ENCODE measurements at regions not wholly inside any gene's neighbourhood (a gene's known extent, or its start where the extent isn't known, plus 50 kb on each side); places are given as distances from the start of the nearest gene placed in this dataset.
"Not testable (repeated sequence)": the region's sequence is repeated elsewhere in the genome, so short reads cannot be mapped to it uniquely, and the experiment has no call there.

DNA sequence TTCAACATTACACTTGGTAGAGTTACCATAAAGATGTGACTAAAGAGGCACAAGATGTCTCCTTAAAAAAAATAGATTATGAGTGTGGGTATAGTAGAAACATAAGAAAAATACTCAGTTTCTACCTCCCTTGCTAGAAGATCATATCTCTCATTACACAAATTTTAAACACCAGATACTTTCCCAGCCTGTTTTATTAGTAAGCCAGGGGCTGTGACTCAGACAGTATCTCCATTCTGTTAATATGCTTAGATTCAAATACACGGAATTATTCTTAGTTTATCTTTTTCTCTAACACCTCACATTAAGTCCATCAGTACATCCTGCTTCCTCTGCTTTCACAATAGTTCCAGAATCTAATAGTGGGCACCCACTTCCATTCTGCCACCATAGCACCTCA, 561.8 kb upstream of the ADAMTS5 start:
- Histone ChIP-seq H3K9me3 (ENCODE audit: control insufficient read depth in 1 of 2, low read length in 2 of 2) (no peaks in the 10 kb centered on the region), H3K27me3 (ENCODE audit: insufficient read depth, low read length) (no peaks in the 10 kb centered on the region), H3K4me1 (ENCODE audit: insufficient read depth, low read length) (no peaks in the 10 kb centered on the region), H3K27ac (ENCODE audit: low read depth, low read length) (no peak overlapping the region), H3K4me3 (ENCODE audit: low read length in 2 of 2) (no peak overlapping the region), H3K36me3 (ENCODE audit: insufficient read depth, low read length) (no peaks in the 10 kb centered on the region)
- peaks cover 0 to 9% (median 5%) of the 10 kb centered on the region in 8 donors for H3K9me3 Mint-ChIP-seq
- H3K4me1 Mint-ChIP-seq: no peaks in the 10 kb centered on the region
- CTCF ChIA-PET (ENCODE audit: partially characterized antibody): no interaction called here
- H3K36me3 Mint-ChIP-seq: no peaks in the 10 kb centered on the region
- H3K27me3 Mint-ChIP-seq: no peaks in the 10 kb centered on the region
- intact Hi-C loops (cut with micrococcal nuclease): no loop called here
- H3K27ac Mint-ChIP-seq: no peak overlapping the region
- POLR2A ChIA-PET (ENCODE audit: partially characterized antibody): no interaction called here
- no peak for DNase-seq
- no peak overlapping the region for H3K4me3 Mint-ChIP-seq

DNA sequence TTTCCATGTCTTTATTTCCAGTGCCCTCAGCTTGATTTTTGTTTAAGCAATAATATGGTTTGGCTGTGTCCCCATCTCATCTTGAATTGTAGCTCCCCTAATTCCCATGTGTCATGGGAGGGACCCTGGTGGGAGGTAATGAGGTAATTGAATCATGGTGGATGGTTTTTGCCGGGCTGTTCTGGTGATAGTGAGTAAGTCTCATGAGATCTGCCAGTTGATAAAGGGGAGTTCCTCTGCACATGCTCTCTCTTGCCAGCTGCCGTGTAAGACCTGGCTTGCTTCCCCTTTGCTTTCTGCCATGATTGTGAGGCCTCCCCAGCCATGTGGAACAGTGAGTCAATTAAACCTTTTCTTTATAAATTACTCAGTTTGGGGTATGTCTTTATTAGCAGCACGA, 559.6 kb upstream of the ADAMTS5 start:
- H3K4me3 ChIP-seq (ENCODE audit: low read length in 2 of 2): no peak overlapping the region
- no peaks in the 10 kb centered on the region for H3K27me3 ChIP-seq (ENCODE audit: insufficient read depth, low read length)
- no peak for DNase-seq
- no peaks in the 10 kb centered on the region for H3K4me1 ChIP-seq (ENCODE audit: insufficient read depth, low read length)
- no peaks in the 10 kb centered on the region for H3K9me3 ChIP-seq (ENCODE audit: control insufficient read depth in 1 of 2, low read length in 2 of 2)
- ChIA-PET POLR2A (ENCODE audit: partially characterized antibody) (no interaction called here), CTCF (ENCODE audit: partially characterized antibody) (no interaction called here)
- peaks cover 0 to 10% (median 6%) of the 10 kb centered on the region in 8 donors for H3K9me3 Mint-ChIP-seq
- H3K27ac ChIP-seq (ENCODE audit: low read depth, low read length): no peak overlapping the region
- no peak overlapping the region for H3K4me3 Mint-ChIP-seq
- no peaks in the 10 kb centered on the region for H3K27me3 Mint-ChIP-seq
- intact Hi-C loops (cut with micrococcal nuclease): no loop called here
- no peaks in the 10 kb centered on the region for H3K36me3 ChIP-seq (ENCODE audit: insufficient read depth, low read length)
- H3K36me3 Mint-ChIP-seq: no peaks in the 10 kb centered on the region
- no peak overlapping the region for H3K27ac Mint-ChIP-seq
- H3K4me1 Mint-ChIP-seq: no peaks in the 10 kb centered on the region

DNA sequence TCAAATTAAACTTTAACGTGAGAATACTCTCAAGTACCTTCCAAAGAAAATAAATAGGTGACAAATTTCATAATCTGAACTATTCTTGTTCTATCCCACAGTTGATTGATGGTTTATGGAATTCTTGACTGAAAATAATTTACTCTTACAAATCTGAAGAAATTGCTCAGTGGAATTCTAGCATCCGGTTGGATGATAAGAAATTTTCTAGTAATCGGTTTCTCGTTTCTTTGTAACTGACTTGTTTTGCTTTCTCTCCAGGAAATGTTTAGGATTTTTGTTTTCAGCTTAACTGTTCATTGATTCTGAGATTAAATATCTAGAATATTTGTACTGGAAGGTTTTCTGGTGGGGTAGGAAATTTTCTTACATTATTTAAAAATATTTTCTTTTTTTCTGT, 558.9 kb upstream of the ADAMTS5 start:
- Histone ChIP-seq H3K4me1 (ENCODE audit: insufficient read depth, low read length) (no peaks in the 10 kb centered on the region), H3K36me3 (ENCODE audit: insufficient read depth, low read length) (no peaks in the 10 kb centered on the region), H3K9me3 (ENCODE audit: control insufficient read depth in 1 of 2, low read length in 2 of 2) (no peaks in the 10 kb centered on the region), H3K4me3 (ENCODE audit: low read length in 2 of 2) (no peak overlapping the region), H3K27ac (ENCODE audit: low read depth, low read length) (no peak overlapping the region), H3K27me3 (ENCODE audit: insufficient read depth, low read length) (no peaks in the 10 kb centered on the region)
- no peak overlapping the region for H3K27ac Mint-ChIP-seq
- H3K9me3 Mint-ChIP-seq: peaks cover 0 to 11% (median 7%) of the 10 kb centered on the region in 8 donors
- intact Hi-C loops (cut with micrococcal nuclease): no loop called here
- CTCF ChIA-PET (ENCODE audit: partially characterized antibody): no interaction called here
- no peaks in the 10 kb centered on the region for H3K4me1 Mint-ChIP-seq
- POLR2A ChIA-PET (ENCODE audit: partially characterized antibody): no interaction called here
- no peak overlapping the region for H3K4me3 Mint-ChIP-seq
- H3K27me3 Mint-ChIP-seq: no peaks in the 10 kb centered on the region
- no peaks in the 10 kb centered on the region for H3K36me3 Mint-ChIP-seq
- no peak for DNase-seq

DNA sequence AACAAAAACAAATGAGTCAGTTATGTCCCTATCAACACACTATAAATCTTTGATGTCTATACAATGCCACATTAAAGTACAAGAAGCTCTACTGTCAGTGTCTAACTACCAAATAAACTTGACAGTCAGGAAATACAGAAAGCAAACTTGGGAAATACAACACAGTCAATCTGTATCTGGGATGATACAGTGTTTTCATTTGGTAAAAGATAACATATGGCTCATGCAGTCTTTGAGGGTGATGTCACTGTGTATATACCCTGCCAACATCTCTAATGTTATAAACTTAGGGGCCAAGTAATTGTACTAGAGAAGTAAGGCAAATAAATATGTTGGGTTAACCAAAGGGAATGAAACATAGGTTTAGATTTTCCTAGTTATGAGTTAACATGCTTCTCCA, 552.5 kb upstream of the ADAMTS5 start:
- Mint-ChIP-seq H3K4me1 (no peaks in the 10 kb centered on the region), H3K9me3 (peaks cover 0 to 26% (median 11%) of the 10 kb centered on the region in 8 donors), H3K27me3 (no peaks in the 10 kb centered on the region), H3K27ac (no peak overlapping the region), H3K4me3 (no peak overlapping the region), H3K36me3 (no peaks in the 10 kb centered on the region)
- no peak overlapping the region for H3K27ac ChIP-seq (ENCODE audit: low read depth, low read length)
- POLR2A ChIA-PET (ENCODE audit: partially characterized antibody): no interaction called here
- no peak for DNase-seq
- peaks cover 0 to 3% of the 10 kb centered on the region in 2 donors for H3K9me3 ChIP-seq (ENCODE audit: control insufficient read depth in 1 of 2, low read length in 2 of 2)
- no peaks in the 10 kb centered on the region for H3K27me3 ChIP-seq (ENCODE audit: insufficient read depth, low read length)
- CTCF ChIA-PET (ENCODE audit: partially characterized antibody): no interaction called here
- H3K4me3 ChIP-seq (ENCODE audit: low read length in 2 of 2): no peak overlapping the region
- no peaks in the 10 kb centered on the region for H3K36me3 ChIP-seq (ENCODE audit: insufficient read depth, low read length)
- intact Hi-C loops (cut with micrococcal nuclease): no loop called here
- no peaks in the 10 kb centered on the region for H3K4me1 ChIP-seq (ENCODE audit: insufficient read depth, low read length)

- CTCF ChIA-PET (ENCODE audit: partially characterized antibody); intact Hi-C loops (cut with micrococcal nuclease); H3K4me3 Mint-ChIP-seq; H3K27me3 ChIP-seq (ENCODE audit: insufficient read depth, low read length); H3K9me3 ChIP-seq (ENCODE audit: control insufficient read depth in 1 of 2, low read length in 2 of 2); H3K4me1 Mint-ChIP-seq; H3K36me3 ChIP-seq (ENCODE audit: insufficient read depth, low read length); H3K27ac ChIP-seq (ENCODE audit: low read depth, low read length); H3K36me3 Mint-ChIP-seq; H3K27me3 Mint-ChIP-seq; DNase-seq; POLR2A ChIA-PET (ENCODE audit: partially characterized antibody); H3K4me3 ChIP-seq (ENCODE audit: low read length in 2 of 2); H3K4me1 ChIP-seq (ENCODE audit: insufficient read depth, low read length); H3K27ac Mint-ChIP-seq: not testable (repeated sequence)
- peaks cover 0 to 24% (median 12%) of the 10 kb centered on the region in 8 donors for H3K9me3 Mint-ChIP-seq
These were observed 550.3 kb upstream of the ADAMTS5 start for GRCh38 chr21:27517177-27517576.

DNA sequence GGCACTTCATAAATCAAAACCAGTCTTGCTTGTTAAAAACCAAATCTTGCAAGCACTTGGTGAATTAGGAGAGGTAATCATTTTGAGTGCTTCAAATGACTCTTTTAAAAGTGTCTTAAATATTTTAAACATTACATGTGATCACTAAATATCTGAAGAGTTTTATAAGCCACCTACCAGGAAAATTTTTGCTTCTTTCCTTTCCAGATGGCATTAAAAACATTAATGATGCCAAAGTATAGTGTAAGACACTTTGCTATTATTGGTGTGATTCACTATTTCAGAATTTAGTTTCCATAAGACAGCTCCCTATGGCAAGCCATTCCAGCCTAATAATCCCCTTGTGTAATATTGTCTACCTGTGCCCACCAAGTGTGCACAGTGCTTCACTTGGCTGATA, 548.8 kb upstream of the ADAMTS5 start:
- CTCF ChIA-PET (ENCODE audit: partially characterized antibody): no interaction called here
- no peaks in the 10 kb centered on the region for H3K27me3 ChIP-seq (ENCODE audit: insufficient read depth, low read length)
- H3K4me1 ChIP-seq (ENCODE audit: insufficient read depth, low read length): no peaks in the 10 kb centered on the region
- intact Hi-C loops (cut with micrococcal nuclease): no loop called here
- POLR2A ChIA-PET (ENCODE audit: partially characterized antibody): no interaction called here
- no peaks in the 10 kb centered on the region for H3K27me3 Mint-ChIP-seq
- peaks cover 0 to 18% (median 11%) of the 10 kb centered on the region in 8 donors for H3K9me3 Mint-ChIP-seq
- peaks cover 0 to 3% of the 10 kb centered on the region in 2 donors for H3K9me3 ChIP-seq (ENCODE audit: control insufficient read depth in 1 of 2, low read length in 2 of 2)
- no peak overlapping the region for H3K27ac Mint-ChIP-seq
- H3K4me3 Mint-ChIP-seq: no peak overlapping the region
- H3K27ac ChIP-seq (ENCODE audit: low read depth, low read length): no peak overlapping the region
- no peaks in the 10 kb centered on the region for H3K4me1 Mint-ChIP-seq
- H3K4me3 ChIP-seq (ENCODE audit: low read length in 2 of 2): no peak overlapping the region
- no peaks in the 10 kb centered on the region for H3K36me3 ChIP-seq (ENCODE audit: insufficient read depth, low read length)
- no peak for DNase-seq
- H3K36me3 Mint-ChIP-seq: no peaks in the 10 kb centered on the region

DNA sequence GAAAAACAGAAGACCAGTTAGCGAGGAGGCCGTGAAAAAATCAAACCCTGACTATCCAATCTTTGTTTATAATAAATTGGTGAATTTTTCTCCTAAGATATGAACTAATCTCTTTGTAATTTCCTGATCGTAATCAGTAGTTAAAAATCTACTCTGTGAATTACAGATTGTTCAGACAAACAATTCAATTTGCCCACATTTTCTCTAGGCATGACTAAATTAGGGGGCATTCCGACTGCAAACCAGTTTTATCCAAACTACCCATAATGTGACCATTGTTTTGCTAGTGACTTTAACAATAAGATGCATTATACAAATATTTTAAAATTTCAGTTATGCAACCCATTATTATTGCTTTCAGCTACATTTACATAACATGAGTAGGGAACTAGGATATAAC, 546.9 kb upstream of the ADAMTS5 start:
- H3K9me3 Mint-ChIP-seq: peaks cover 0 to 12% (median 7%) of the 10 kb centered on the region in 8 donors
- no peaks in the 10 kb centered on the region for H3K27me3 Mint-ChIP-seq
- no peak overlapping the region for H3K4me3 Mint-ChIP-seq
- H3K27ac ChIP-seq (ENCODE audit: low read depth, low read length): no peak overlapping the region
- no peaks in the 10 kb centered on the region for H3K4me1 ChIP-seq (ENCODE audit: insufficient read depth, low read length)
- H3K36me3 ChIP-seq (ENCODE audit: insufficient read depth, low read length): no peaks in the 10 kb centered on the region
- intact Hi-C loops (cut with micrococcal nuclease): no loop called here
- no peaks in the 10 kb centered on the region for H3K36me3 Mint-ChIP-seq
- no peak for DNase-seq
- H3K27ac Mint-ChIP-seq: no peak overlapping the region
- ChIA-PET CTCF (ENCODE audit: partially characterized antibody) (no interaction called here), POLR2A (ENCODE audit: partially characterized antibody) (no interaction called here)
- H3K27me3 ChIP-seq (ENCODE audit: insufficient read depth, low read length): no peaks in the 10 kb centered on the region
- peaks cover 0 to 3% of the 10 kb centered on the region in 2 donors for H3K9me3 ChIP-seq (ENCODE audit: control insufficient read depth in 1 of 2, low read length in 2 of 2)
- H3K4me3 ChIP-seq (ENCODE audit: low read length in 2 of 2): no peak overlapping the region
- H3K4me1 Mint-ChIP-seq: no peaks in the 10 kb centered on the region

GRCh38 chr21:27513016-27513415, 546.1 kb upstream of the ADAMTS5 start:
- intact Hi-C loops (cut with micrococcal nuclease): no loop called here
- H3K4me3 Mint-ChIP-seq: no peak overlapping the region
- CTCF ChIA-PET (ENCODE audit: partially characterized antibody): no interaction called here
- POLR2A ChIA-PET (ENCODE audit: partially characterized antibody): no interaction called here
- H3K4me1 ChIP-seq (ENCODE audit: insufficient read depth, low read length): no peaks in the 10 kb centered on the region
- no peaks in the 10 kb centered on the region for H3K36me3 ChIP-seq (ENCODE audit: insufficient read depth, low read length)
- H3K9me3 ChIP-seq (ENCODE audit: control insufficient read depth in 1 of 2, low read length in 2 of 2): peaks cover 0 to 2% of the 10 kb centered on the region in 2 donors
- peaks cover 0 to 12% (median 7%) of the 10 kb centered on the region in 8 donors for H3K9me3 Mint-ChIP-seq
- H3K27ac Mint-ChIP-seq: no peak overlapping the region
- DNase-seq: no peak
- no peaks in the 10 kb centered on the region for H3K36me3 Mint-ChIP-seq
- H3K4me1 Mint-ChIP-seq: no peaks in the 10 kb centered on the region
- no peak overlapping the region for H3K27ac ChIP-seq (ENCODE audit: low read depth, low read length)
- H3K4me3 ChIP-seq (ENCODE audit: low read length in 2 of 2): no peak overlapping the region
- no peaks in the 10 kb centered on the region for H3K27me3 ChIP-seq (ENCODE audit: insufficient read depth, low read length)
- no peaks in the 10 kb centered on the region for H3K27me3 Mint-ChIP-seq

Data from CD4-positive, alpha-beta memory T cell (primary cell).